Thyroid gland (tissue), 4 donors: ENCODE measurements at regions not wholly inside any gene's neighbourhood (a gene's known extent, or its start where the extent isn't known, plus 50 kb on each side); places are given as distances from the start of the nearest gene placed in this dataset.
"Not testable (repeated sequence)": the region's sequence is repeated elsewhere in the genome, so short reads cannot be mapped to it uniquely, and the experiment has no call there.

Experiments
- DNase-seq, 2 donors: peaks; one replicate each; pipeline ENCODE4 v3.0.0-alpha.2; 2019
- H3K27ac ChIP-seq, 3 donors: fragments of 200-600 bp; sonication (generic); 1 replicate in 2 of 3; 2 replicates in 1 of 3; pipeline ENCODE4 v1.5.1; 2016 to 2019; ENCODE audit warnings: mild to moderate bottlenecking in 1 of 3, moderate library complexity in 1 of 3
- H3K27me3 ChIP-seq: fragments of 200-600 bp; sonication (generic); one replicate; pipeline ENCODE4 v1.5.1; 2019
- H3K36me3 ChIP-seq, 2 donors: fragments of 200-600 bp; sonication (generic); one replicate each; pipeline ENCODE4 v1.5.1; 2016 to 2019
- H3K4me1 ChIP-seq, 2 donors: fragments of 200-600 bp; sonication (generic); one replicate each; pipeline ENCODE4 v1.5.1; 2017 to 2019
- H3K4me3 ChIP-seq, 3 donors: fragments of 200-600 bp; sonication (generic); replicated peaks in 1 of 3; 1 replicate in 2 of 3; 2 replicates in 1 of 3; pipeline ENCODE4 v1.5.1; 2016; ENCODE audit warnings: mild to moderate bottlenecking in 1 of 3
- H3K9me3 ChIP-seq: fragments of 200-600 bp; sonication (generic); one replicate; pipeline ENCODE4 v1.5.1; 2017
- CTCF ChIP-seq, 6 experiments: fragments of 200-600 bp in 3 of 6; fragments of 450-650 bp in 3 of 6; sonication (generic) in 3 of 6; IDR thresholded peaks; one replicate each; pipeline ENCODE4 v1.5.1; 2016 to 2019; ENCODE audit warnings: antibody characterized with exemption in 6 of 6, mild to moderate bottlenecking in 2 of 6, inconsistent platforms in 1 of 6, moderate library complexity in 1 of 6
- POLR2A ChIP-seq, 2 donors: fragments of 450-650 bp; IDR thresholded peaks; one replicate each; pipeline ENCODE4 v1.6.1; 2017; ENCODE audit warnings: antibody characterized with exemption in 2 of 2, mild to moderate bottlenecking in 2 of 2, moderate library complexity in 1 of 2
- WGBS, 2 donors: methylation state at CpG; one replicate each; pipeline ENCODE4 v1.1.5; 2017; 5-methylcytosine and 5-hydroxymethylcytosine counted together
- intact Hi-C: fragments of 100-400 bp; cut with DNase I; formaldehyde crosslinking; loops from one replicate; pipeline ENCODE4 v1.15.1; 2023

GRCh38 chr16:72729552-72729951, 318.4 kb downstream of the ZFHX3 start:
- H3K4me3 ChIP-seq, H3K4me1 ChIP-seq, intact Hi-C loops, H3K27ac ChIP-seq, H3K27me3 ChIP-seq, H3K36me3 ChIP-seq, H3K9me3 ChIP-seq, DNase-seq: not testable (repeated sequence)
- WGBS, 2 donors, result 89 to 95% methylated on average over 8 to 9 of the region's 9 CpGs

- H3K4me1 ChIP-seq, result peaks cover 0 to 1% of the 10 kb centered on the region in 2 donors
- H3K9me3 ChIP-seq, result no peaks in the 10 kb centered on the region
- no peaks in the 10 kb centered on the region for H3K36me3 ChIP-seq
- TF ChIP-seq POLR2A (IDR thresholded peaks at IDR 0.05), result no peak
- TF ChIP-seq CTCF (IDR thresholded peaks at IDR 0.05), result no peak
- no peak overlapping the region for H3K4me3 ChIP-seq
- no peak overlapping the region for H3K27ac ChIP-seq
- DNase-seq, result no peak
- intact Hi-C loops, result no loop called here
- 95 to 99% methylated on average over 10 to 11 of the region's 11 CpGs for WGBS, 2 donors
- no peaks in the 10 kb centered on the region for H3K27me3 ChIP-seq
These were observed 319.4 kb downstream of the ZFHX3 start for GRCh38 chr16:72728516-72728915.

- DNase-seq, result no peak
- Histone ChIP-seq H3K4me1 (peaks cover 2 to 4% of the 10 kb centered on the region in 2 donors), H3K4me3 (no peak overlapping the region), H3K27me3 (no peaks in the 10 kb centered on the region), H3K36me3 (no peaks in the 10 kb centered on the region), H3K27ac (no peak overlapping the region), H3K9me3 (no peaks in the 10 kb centered on the region)
- intact Hi-C loops, result no loop called here
- 98 to 100% methylated on average over 1 of the region's 1 CpG for WGBS, 2 donors
- TF ChIP-seq POLR2A (IDR thresholded peaks at IDR 0.05) (no peak), CTCF (IDR thresholded peaks at IDR 0.05) (no peak)
These were observed 320.4 kb downstream of the ZFHX3 start for GRCh38 chr16:72727565-72727964.

GRCh38 chr16:72725643-72726042, 322.3 kb downstream of the ZFHX3 start:
- no peak overlapping the region for H3K27ac ChIP-seq
- H3K4me3 ChIP-seq, result no peak overlapping the region
- WGBS, 2 donors, result 84 to 89% methylated on average over 2 of the region's 2 CpGs
- intact Hi-C loops, result no loop called here
- no peaks in the 10 kb centered on the region for H3K36me3 ChIP-seq
- no peaks in the 10 kb centered on the region for H3K9me3 ChIP-seq
- DNase-seq, result no peak
- peaks cover 12 to 20% of the 10 kb centered on the region in 2 donors for H3K4me1 ChIP-seq
- no peak for TF ChIP-seq POLR2A (IDR thresholded peaks at IDR 0.05)
- TF ChIP-seq CTCF (IDR thresholded peaks at IDR 0.05), result no peak
- no peaks in the 10 kb centered on the region for H3K27me3 ChIP-seq

GRCh38 chr16:72723781-72724180, 324.1 kb downstream of the ZFHX3 start:
- intact Hi-C loops, result no loop called here
- WGBS, 2 donors, result 69 to 70% methylated on average over 4 of the region's 4 CpGs
- Histone ChIP-seq H3K4me3 (no peak overlapping the region), H3K27ac (no peak overlapping the region), H3K27me3 (no peaks in the 10 kb centered on the region), H3K9me3 (no peaks in the 10 kb centered on the region), H3K4me1 (peaks cover 12 to 27% of the 10 kb centered on the region in 2 donors), H3K36me3 (no peaks in the 10 kb centered on the region)
- TF ChIP-seq CTCF (IDR thresholded peaks at IDR 0.05) (no peak), POLR2A (IDR thresholded peaks at IDR 0.05) (no peak)
- no peak for DNase-seq

GRCh38 chr16:72722552-72722951, 325.4 kb downstream of the ZFHX3 start:
- no peaks in the 10 kb centered on the region for H3K9me3 ChIP-seq
- peaks cover 12 to 27% of the 10 kb centered on the region in 2 donors for H3K4me1 ChIP-seq
- intact Hi-C loops, result no loop called here
- H3K27me3 ChIP-seq, result no peaks in the 10 kb centered on the region
- no peak overlapping the region for H3K4me3 ChIP-seq
- WGBS, 2 donors, result 74 to 82% methylated on average over 5 of the region's 5 CpGs
- no peaks in the 10 kb centered on the region for H3K36me3 ChIP-seq
- no peak for DNase-seq
- no peak for TF ChIP-seq POLR2A (IDR thresholded peaks at IDR 0.05)
- no peak for TF ChIP-seq CTCF (IDR thresholded peaks at IDR 0.05)
- H3K27ac ChIP-seq, result no peak overlapping the region
